Stimulated activated CD8-positive, alpha-beta memory T cell treated with anti-CD3 and anti-CD28 coated beads, Interleukin-2, amount 100 ng/mL, for 48 hours (primary cell): ENCODE measurements at regions not wholly inside any gene's neighbourhood (a gene's known extent, or its start where the extent isn't known, plus 50 kb on each side); places are given as distances from the start of the nearest gene placed in this dataset.

Source experiments
- DNase-seq, 2 donors: peaks; one replicate each; pipeline ENCODE4 v3.0.0-alpha.2; 2020; ENCODE audit warnings: low read depth in 2 of 2

- no peak for DNase-seq
Measured at GRCh38 chr6:104617591-104617990, 242.1 kb downstream of the HACE1 start.

GRCh38 chr6:104614394-104614793 is 245.3 kb downstream of the HACE1 start:
- DNase-seq, result no peak

GRCh38 chr6:104613416-104614001 is 246.2 kb downstream of the HACE1 start:
- DNase-seq, result no peak

- DNase-seq, result no peak
Measured at GRCh38 chr6:104612541-104612940, 247.2 kb downstream of the HACE1 start.

GRCh38 chr6:104608101-104608500 is 251.6 kb downstream of the HACE1 start:
- DNase-seq, result no peak

GRCh38 chr6:104607501-104607900 is 252.2 kb downstream of the HACE1 start:
- no peak for DNase-seq

- no peak for DNase-seq
Measured at GRCh38 chr6:104606361-104606760, 253.4 kb downstream of the HACE1 start.

- no peak for DNase-seq
Measured at GRCh38 chr6:104604685-104605084, 255.0 kb downstream of the HACE1 start.

GRCh38 chr6:104603108-104603745 is 256.5 kb downstream of the HACE1 start:
- DNase-seq, result no peak

- DNase-seq, result no peak
Measured at GRCh38 chr6:104601721-104602120, 258.0 kb downstream of the HACE1 start.

GRCh38 chr6:104601131-104601651 is 258.5 kb downstream of the HACE1 start:
- DNase-seq, result no peak

GRCh38 chr6:104600639-104600931 is 259.1 kb downstream of the HACE1 start:
- DNase-seq, result no peak

GRCh38 chr6:104599821-104600638 is 259.7 kb downstream of the HACE1 start:
- DNase-seq, result no peak

GRCh38 chr6:104597541-104598050 is 262.1 kb downstream of the HACE1 start:
- DNase-seq, result no peak

GRCh38 chr6:104596091-104596490 is 263.6 kb downstream of the HACE1 start:
- DNase-seq, result no peak

GRCh38 chr6:104595311-104595820 is 264.4 kb downstream of the HACE1 start:
- DNase-seq, result no peak

GRCh38 chr6:104591573-104592334 is 268.0 kb downstream of the HACE1 start:
- no peak for DNase-seq

- DNase-seq, result no peak
Measured at GRCh38 chr6:104589940-104590339, 269.8 kb downstream of the HACE1 start.

- DNase-seq, result no peak
Measured at GRCh38 chr6:104585646-104586045, 274.1 kb downstream of the HACE1 start.

- no peak for DNase-seq
Measured at GRCh38 chr6:104580452-104580851, 279.3 kb downstream of the HACE1 start.

- DNase-seq, result no peak
Measured at GRCh38 chr6:104579310-104579863, 280.3 kb downstream of the HACE1 start.
